H9 (cell line): ENCODE measurements at regions not wholly inside any gene's neighbourhood (a gene's known extent, or its start where the extent isn't known, plus 50 kb on each side); places are given as distances from the start of the nearest gene placed in this dataset.

Experiments used
- DNase-seq: peaks from one replicate; pipeline ENCODE4 v3.0.0-alpha.2; 2017
- H2AFZ ChIP-seq: one replicate; pipeline ENCODE4 v1.6.1; 2013; ENCODE audit warnings: mild to moderate bottlenecking, low read length, control low read depth, moderate library complexity
- H2AK5ac ChIP-seq: 2 replicates; pipeline ENCODE4 v1.6.1; 2013; ENCODE audit warnings: low read length, control low read depth, mixed read lengths; ENCODE audit not compliant: insufficient read length
- H2BK120ac ChIP-seq: one replicate; pipeline ENCODE4 v1.6.1; 2013; ENCODE audit warnings: low read depth, mild to moderate bottlenecking, low read length, control low read depth, inconsistent platforms; ENCODE audit not compliant: poor library complexity, severe bottlenecking
- H2BK12ac ChIP-seq: 2 replicates; pipeline ENCODE4 v1.6.1; 2013; ENCODE audit warnings: low read length, control low read depth, mixed read lengths, low read depth; ENCODE audit not compliant: insufficient read length
- H2BK15ac ChIP-seq: 2 replicates; pipeline ENCODE4 v1.6.1; 2013; ENCODE audit warnings: low read depth, low read length, control low read depth
- H2BK20ac ChIP-seq: one replicate; pipeline ENCODE4 v1.6.1; 2013; ENCODE audit warnings: low read depth, mild to moderate bottlenecking, low read length, control low read depth, inconsistent platforms; ENCODE audit not compliant: poor library complexity, severe bottlenecking
- H2BK5ac ChIP-seq: 2 replicates; pipeline ENCODE4 v1.6.1; 2013; ENCODE audit warnings: low read length, control low read depth, mixed read lengths; ENCODE audit not compliant: insufficient read length
- H3K14ac ChIP-seq: 2 replicates; pipeline ENCODE4 v1.6.1; 2013; ENCODE audit warnings: low read length, control low read depth; ENCODE audit not compliant: insufficient read depth
- H3K18ac ChIP-seq: 2 replicates; pipeline ENCODE4 v1.6.1; 2013; ENCODE audit warnings: low read depth, mild to moderate bottlenecking, mixed read lengths, low read length, control low read depth; ENCODE audit not compliant: insufficient read length
- H3K23ac ChIP-seq: 2 replicates; pipeline ENCODE4 v1.6.1; 2013; ENCODE audit warnings: low read length, control low read depth, mixed read lengths, low read depth; ENCODE audit not compliant: insufficient read length
- H3K23me2 ChIP-seq: 2 replicates; pipeline ENCODE4 v1.6.1; 2013; ENCODE audit warnings: low read depth, mild to moderate bottlenecking, mixed read lengths, low read length, control low read depth; ENCODE audit not compliant: insufficient read length, poor library complexity, severe bottlenecking
- H3K27ac ChIP-seq: 2 replicates; pipeline ENCODE4 v1.5.1; 2013; ENCODE audit warnings: low read length, control low read depth, mixed read lengths, low read depth; ENCODE audit not compliant: insufficient read length
- H3K27me3 ChIP-seq: 2 replicates; pipeline ENCODE4 v1.6.1; 2013; ENCODE audit warnings: low read length, control low read depth, inconsistent platforms; ENCODE audit not compliant: insufficient read depth
- H3K4ac ChIP-seq: 2 replicates; pipeline ENCODE4 v1.6.1; 2013; ENCODE audit warnings: low read depth, mild to moderate bottlenecking, control low read depth, inconsistent platforms, low read length, moderate library complexity
- H3K4me1 ChIP-seq: 2 replicates; pipeline ENCODE4 v1.6.1; 2013; ENCODE audit warnings: low read length, control low read depth, inconsistent platforms; ENCODE audit not compliant: insufficient read depth
- H3K4me2 ChIP-seq: 2 replicates; pipeline ENCODE4 v1.6.1; 2013; ENCODE audit warnings: low read length, control low read depth, mixed read lengths; ENCODE audit not compliant: insufficient read length, insufficient read depth
- H3K56ac ChIP-seq: 2 replicates; pipeline ENCODE4 v1.6.1; 2013; ENCODE audit warnings: low read depth, mild to moderate bottlenecking, mixed read lengths, low read length, control low read depth; ENCODE audit not compliant: insufficient read length
- H3K79me1 ChIP-seq: 2 replicates; pipeline ENCODE4 v1.6.1; 2013; ENCODE audit warnings: low read depth, mild to moderate bottlenecking, moderate library complexity, low read length, control low read depth, inconsistent platforms; ENCODE audit not compliant: insufficient read depth, poor library complexity, severe bottlenecking
- H3K79me2 ChIP-seq: 2 replicates; pipeline ENCODE4 v1.6.1; 2013; ENCODE audit warnings: low read length, control low read depth, inconsistent platforms; ENCODE audit not compliant: insufficient read depth
- H3K9ac ChIP-seq: 2 replicates; pipeline ENCODE4 v1.6.1; 2013; ENCODE audit warnings: low read length, control low read depth, mixed read lengths; ENCODE audit not compliant: insufficient read length; ENCODE audit errors: extremely low read depth
- H3K9me3 ChIP-seq: one replicate; pipeline ENCODE4 v1.6.1; 2013; ENCODE audit warnings: low read depth, low read length, inconsistent platforms; ENCODE audit not compliant: control insufficient read depth
- H3T11ph ChIP-seq: one replicate; pipeline ENCODE4 v1.6.1; 2013; ENCODE audit warnings: mild to moderate bottlenecking, low read length, control low read depth, inconsistent platforms
- H4K20me1 ChIP-seq: one replicate; pipeline ENCODE4 v1.6.1; 2013; ENCODE audit not compliant: control insufficient read depth, insufficient read length, insufficient read depth
- H4K5ac ChIP-seq: 2 replicates; pipeline ENCODE4 v1.6.1; 2013; ENCODE audit warnings: low read depth, mild to moderate bottlenecking, mixed read lengths, low read length, control low read depth; ENCODE audit not compliant: insufficient read length
- H4K8ac ChIP-seq: replicated peaks from 2 replicates; pipeline ENCODE4 v1.6.1; 2013; ENCODE audit warnings: low read length, control low read depth, mixed read lengths, low read depth; ENCODE audit not compliant: insufficient read length
- H4K91ac ChIP-seq: 2 replicates; pipeline ENCODE4 v1.6.1; 2013; ENCODE audit warnings: low read depth, mild to moderate bottlenecking, moderate library complexity, mixed read lengths, low read length, control low read depth; ENCODE audit not compliant: insufficient read length
- H3K27ac Mint-ChIP-seq, 3 experiments: 2 replicates in 2 of 3; 3 replicates in 1 of 3; pipeline ENCODE4 v1.8.0; 2020 to 2021; ENCODE audit warnings: mixed read lengths in 3 of 3, mild to moderate bottlenecking in 1 of 3, moderate library complexity in 1 of 3
- H3K27me3 Mint-ChIP-seq: 2 replicates; pipeline ENCODE4 v1.8.0; 2021; ENCODE audit warnings: low read depth, mild to moderate bottlenecking, moderate library complexity, mixed read lengths
- H3K36me3 Mint-ChIP-seq, 3 experiments: 2 replicates in 2 of 3; 3 replicates in 1 of 3; pipeline ENCODE4 v1.8.0; 2020 to 2021; ENCODE audit warnings: low read depth in 3 of 3, mixed read lengths in 3 of 3; ENCODE audit not compliant: insufficient read depth in 1 of 3
- H3K4me1 Mint-ChIP-seq, 2 experiments: 2 replicates each; pipeline ENCODE4 v1.8.0; 2020; ENCODE audit warnings: mixed read lengths in 2 of 2
- H3K4me3 Mint-ChIP-seq, 2 experiments: 2 replicates in 1 of 2; 3 replicates in 1 of 2; pipeline ENCODE4 v1.8.0; 2020 to 2021; ENCODE audit warnings: mild to moderate bottlenecking in 2 of 2, mixed read lengths in 2 of 2, moderate library complexity in 1 of 2
- H3K9me3 Mint-ChIP-seq, 2 experiments: 2 replicates in 1 of 2; 3 replicates in 1 of 2; pipeline ENCODE4 v1.8.0; 2020; ENCODE audit warnings: mild to moderate bottlenecking in 2 of 2, mixed read lengths in 2 of 2, moderate library complexity in 1 of 2
- CTCF ChIP-seq: fragments of 200-600 bp; sonication (generic); conservative IDR thresholded peaks from 3 replicates; pipeline ENCODE4 v1.8.0; 2021; ENCODE audit warnings: antibody characterized with exemption, mild to moderate bottlenecking
- WGBS: extraction: QIAGEN DNeasy Blood & Tissue Kit; methylation state at CpG from one replicate; pipeline ENCODE4 v1.1.7; 2013; ENCODE audit warnings: missing lambda C conversion rate, low lambda C conversion rate, mixed read lengths; ENCODE audit not compliant: insufficient read length; ENCODE audit errors: extremely low coverage; 5-methylcytosine and 5-hydroxymethylcytosine counted together

GRCh38 chr13:90706631-90707030, 640.9 kb upstream of the MIR17HG start:
- Histone ChIP-seq H3K9ac (no peak overlapping the region), H4K5ac (no peak overlapping the region), H4K8ac (no peak overlapping the region), H2BK12ac (no peak overlapping the region), H2BK5ac (no peak overlapping the region), H3K27me3 (no peaks in the 10 kb centered on the region), H3K18ac (no peak overlapping the region), H2AFZ (no peak overlapping the region), H2AK5ac (no peak overlapping the region), H3K4me2 (no peak overlapping the region), H3K23ac (no peak overlapping the region), H2BK20ac (no peak overlapping the region), H3K4ac (no peak overlapping the region), H4K91ac (no peak overlapping the region), H3T11ph (no peak overlapping the region), H2BK120ac (no peak overlapping the region), H3K14ac (no peak overlapping the region), H3K23me2 (no peaks in the 10 kb centered on the region), H3K4me1 (no peaks in the 10 kb centered on the region), H3K56ac (no peak overlapping the region), H3K79me1 (no peaks in the 10 kb centered on the region), H4K20me1 (no peaks in the 10 kb centered on the region), H3K79me2 (no peaks in the 10 kb centered on the region), H3K27ac (no peak overlapping the region), H2BK15ac (no peak overlapping the region), H3K9me3 (no peaks in the 10 kb centered on the region)
- no peak overlapping the region for H3K4me3 Mint-ChIP-seq
- H3K9me3 Mint-ChIP-seq = no peaks in the 10 kb centered on the region; a peak in 1 of 5 replicates
- H3K36me3 Mint-ChIP-seq = no peaks in the 10 kb centered on the region
- H3K27me3 Mint-ChIP-seq = no peaks in the 10 kb centered on the region
- no CpG with 5 or more reads among the region's 4 CpGs for WGBS
- H3K4me1 Mint-ChIP-seq = no peaks in the 10 kb centered on the region
- no peak overlapping the region for H3K27ac Mint-ChIP-seq
- DNase-seq = no peak
- TF ChIP-seq CTCF = no peak
